ENCODE measurements at regions not wholly inside any gene's neighbourhood (a gene's known extent, or its start where the extent isn't known, plus 50 kb on each side); places are given as distances from the start of the nearest gene placed in this dataset.

DNA sequence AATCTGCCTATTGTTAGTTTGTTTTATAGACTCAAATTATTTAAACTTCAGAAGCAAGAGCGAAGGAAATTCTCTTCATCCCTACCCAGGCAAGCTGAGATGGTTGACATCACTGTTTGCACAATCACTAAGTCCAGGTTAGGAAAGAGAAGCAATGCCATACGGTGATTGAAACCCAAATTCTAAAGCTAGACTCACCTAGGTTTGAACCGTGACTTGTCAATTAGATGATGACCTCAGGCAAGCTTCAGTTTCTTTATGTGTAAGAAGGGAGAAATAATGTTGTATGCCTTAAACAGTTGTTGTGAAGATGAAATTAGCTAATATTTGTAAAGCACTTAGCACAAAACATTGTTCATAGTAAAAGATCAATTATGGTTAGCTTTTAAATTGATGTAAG lies 96.5 kb upstream of the ANKRD55 start:
- Histone ChIP-seq H3K9me3 (no peaks in the 10 kb centered on the region), H3K36me3 (ENCODE audit: insufficient read depth in 1 of 2, low read depth in 1 of 2) (no peaks in the 10 kb centered on the region), H3K27me3 (ENCODE audit: insufficient read depth in 3 of 3, low read length in 2 of 3) (no peaks in the 10 kb centered on the region), H3K4me1 (no peaks in the 10 kb centered on the region), H3K4me3 (no peak overlapping the region), H3K27ac (no peak overlapping the region)
- ATAC-seq (no peak), DNase-seq (no peak)
- TF ChIP-seq CTCF (IDR thresholded peaks at IDR 0.05): no peak
- WGBS, 3 donors: 93 to 99% (median 95%) methylated on average over 3 of the region's 3 CpGs
- intact Hi-C loops (cut with DNase I): no loop called here

GRCh38 chr5:56328753-56329560 lies 95.8 kb upstream of the ANKRD55 start:
- Histone ChIP-seq H3K36me3 (ENCODE audit: insufficient read depth in 1 of 2, low read depth in 1 of 2) (no peaks in the 10 kb centered on the region), H3K9me3 (no peaks in the 10 kb centered on the region), H3K4me3 (no peak overlapping the region), H3K4me1 (no peaks in the 10 kb centered on the region), H3K27ac (no peak overlapping the region), H3K27me3 (ENCODE audit: insufficient read depth in 3 of 3, low read length in 2 of 3) (no peaks in the 10 kb centered on the region)
- DNase-seq (no peak), ATAC-seq (no peak)
- no peak for TF ChIP-seq CTCF (IDR thresholded peaks at IDR 0.05)
- 78 to 81% (median 78%) methylated on average over 3 of the region's 3 CpGs for WGBS, 3 donors
- intact Hi-C loops (cut with DNase I): no loop called here

- intact Hi-C loops (cut with DNase I): no loop called here
- WGBS, 3 donors: 71 to 80% (median 76%) methylated on average over 6 of the region's 6 CpGs
- H3K36me3 ChIP-seq (ENCODE audit: insufficient read depth in 1 of 2, low read depth in 1 of 2): no peaks in the 10 kb centered on the region
- H3K4me1 ChIP-seq: no peaks in the 10 kb centered on the region
- no peak overlapping the region for H3K4me3 ChIP-seq
- no peaks in the 10 kb centered on the region for H3K27me3 ChIP-seq (ENCODE audit: insufficient read depth in 3 of 3, low read length in 2 of 3)
- DNase-seq (no peak), ATAC-seq (no peak)
- no peak overlapping the region for H3K27ac ChIP-seq
- H3K9me3 ChIP-seq: no peaks in the 10 kb centered on the region
- no peak for TF ChIP-seq CTCF (IDR thresholded peaks at IDR 0.05)
These were observed 94.7 kb upstream of the ANKRD55 start for GRCh38 chr5:56327809-56328208.

DNA sequence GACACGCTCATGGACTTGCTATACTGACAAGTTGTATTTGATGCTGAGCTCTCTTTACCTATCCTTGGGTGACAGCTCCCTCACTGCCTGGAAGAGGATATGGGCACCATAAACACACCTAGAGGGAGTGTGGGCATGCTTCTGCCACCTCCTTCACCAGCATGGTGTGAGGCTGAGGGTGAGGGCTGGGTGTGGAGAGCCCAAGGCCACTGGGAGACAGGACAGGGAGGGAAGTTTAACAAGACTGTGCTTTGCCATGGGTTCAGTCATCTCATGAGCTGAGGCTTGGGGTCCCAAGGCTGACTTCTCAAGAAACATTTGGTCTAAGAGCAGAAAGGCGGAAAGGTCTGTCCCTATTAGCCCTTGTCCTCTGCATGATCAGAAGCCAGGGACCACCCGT lies 93.6 kb upstream of the ANKRD55 start:
- no peak for TF ChIP-seq CTCF (IDR thresholded peaks at IDR 0.05)
- DNase-seq (no peak), ATAC-seq (no peak)
- Histone ChIP-seq H3K36me3 (ENCODE audit: insufficient read depth in 1 of 2, low read depth in 1 of 2) (no peaks in the 10 kb centered on the region), H3K4me3 (no peak overlapping the region), H3K4me1 (no peaks in the 10 kb centered on the region), H3K27me3 (ENCODE audit: insufficient read depth in 3 of 3, low read length in 2 of 3) (no peaks in the 10 kb centered on the region), H3K9me3 (no peaks in the 10 kb centered on the region), H3K27ac (no peak overlapping the region)
- 89 to 92% (median 90%) methylated on average over 3 of the region's 3 CpGs for WGBS, 3 donors
- intact Hi-C loops (cut with DNase I): no loop called here

DNA sequence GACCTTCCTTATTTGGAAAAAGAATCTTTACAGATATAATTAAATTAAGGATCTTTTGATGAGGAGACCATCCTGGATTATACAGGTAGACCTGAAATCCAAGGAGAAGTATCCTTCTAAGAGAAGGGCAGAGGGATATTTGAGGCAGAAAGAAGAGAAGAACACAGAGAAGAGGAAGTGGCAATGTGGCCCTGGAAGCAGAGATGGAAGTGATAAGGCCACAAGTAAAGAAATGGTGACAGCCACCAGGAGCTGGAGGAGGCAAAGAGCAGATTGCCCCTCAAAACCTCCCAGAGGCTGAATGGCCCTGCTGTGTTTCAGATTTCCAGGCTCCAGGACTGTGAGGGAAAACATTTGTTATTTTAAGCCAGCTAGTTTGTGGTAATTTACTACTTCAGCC lies 93.0 kb upstream of the ANKRD55 start:
- DNase-seq (no peak), ATAC-seq (no peak)
- intact Hi-C loops (cut with DNase I): no loop called here
- no peaks in the 10 kb centered on the region for H3K4me1 ChIP-seq
- H3K36me3 ChIP-seq (ENCODE audit: insufficient read depth in 1 of 2, low read depth in 1 of 2): no peaks in the 10 kb centered on the region
- H3K27ac ChIP-seq: no peak overlapping the region
- no peaks in the 10 kb centered on the region for H3K9me3 ChIP-seq
- no peak overlapping the region for H3K4me3 ChIP-seq
- H3K27me3 ChIP-seq (ENCODE audit: insufficient read depth in 3 of 3, low read length in 2 of 3): no peaks in the 10 kb centered on the region
- no peak for TF ChIP-seq CTCF (IDR thresholded peaks at IDR 0.05)

Measured in psoas muscle (tissue), 7 donors.